ENCODE measurements at regions not wholly inside any gene's neighbourhood (a gene's known extent, or its start where the extent isn't known, plus 50 kb on each side); places are given as distances from the start of the nearest gene placed in this dataset.

DNA sequence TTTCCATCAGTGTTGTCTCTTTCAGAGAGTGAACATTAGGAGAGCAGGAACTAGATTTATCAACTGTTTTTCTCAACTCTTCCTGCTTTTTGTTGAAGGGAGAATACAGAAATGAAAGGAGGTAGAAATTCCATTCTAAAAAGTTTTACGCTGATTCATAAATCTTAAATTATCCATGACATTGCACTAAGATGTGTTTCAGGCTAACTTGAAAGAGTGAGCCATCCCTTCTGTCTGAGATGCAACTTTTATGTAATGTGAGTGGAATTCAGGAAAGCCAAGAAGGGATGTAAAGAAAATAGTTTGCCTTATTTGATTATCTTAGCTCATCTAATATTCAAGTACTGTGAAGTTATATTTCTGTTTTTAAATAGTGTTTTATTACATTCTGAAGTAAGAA, 349.5 kb upstream of the RGS6 start:
- BruUV-seq (replicated peaks): no TSS peak
- Histone ChIP-seq H3K79me2 (ENCODE audit: insufficient read depth, low read depth, low read length) (no peaks in the 10 kb centered on the region), H3K4me3 (ENCODE audit: low read depth, low read length, poor library complexity, severe bottlenecking) (no peak overlapping the region), H3K9me2 (ENCODE audit: insufficient read depth, low read length) (no peaks in the 10 kb centered on the region), H3K36me3 (ENCODE audit: insufficient read depth, low read length) (no peaks in the 10 kb centered on the region), H3K4me1 (ENCODE audit: insufficient read depth, low read length, poor library complexity, severe bottlenecking) (no peaks in the 10 kb centered on the region), H3K9me3 (ENCODE audit: low read length) (no peaks in the 10 kb centered on the region), H3K27ac (ENCODE audit: low read depth, low read length, poor library complexity, severe bottlenecking) (no peak overlapping the region), H3K4me2 (ENCODE audit: low read length) (no peak overlapping the region), H4K20me1 (ENCODE audit: insufficient read depth, low read length) (no peaks in the 10 kb centered on the region), H2AFZ (ENCODE audit: low read length) (no peak overlapping the region)
- ChIA-PET POLR2A (interaction anchor here (1.3 to 1.7 kb wide), 3 partner anchors 9 to 32 kb away, joined by 7 to 9 read pairs (median 7); no protein-coding TSS in a partner anchor), CTCF (ENCODE audit: unreplicated experiment) (no interaction called here)
- intact Hi-C loops (cut with micrococcal nuclease; ENCODE audit: unreplicated experiment): no loop called here
- no peak for TF ChIP-seq EZH2phosphoT487 (IDR thresholded peaks at IDR 0.05; ENCODE audit: borderline replicate concordance, low read depth, low read length)
- TF ChIP-seq, protein P1, sequence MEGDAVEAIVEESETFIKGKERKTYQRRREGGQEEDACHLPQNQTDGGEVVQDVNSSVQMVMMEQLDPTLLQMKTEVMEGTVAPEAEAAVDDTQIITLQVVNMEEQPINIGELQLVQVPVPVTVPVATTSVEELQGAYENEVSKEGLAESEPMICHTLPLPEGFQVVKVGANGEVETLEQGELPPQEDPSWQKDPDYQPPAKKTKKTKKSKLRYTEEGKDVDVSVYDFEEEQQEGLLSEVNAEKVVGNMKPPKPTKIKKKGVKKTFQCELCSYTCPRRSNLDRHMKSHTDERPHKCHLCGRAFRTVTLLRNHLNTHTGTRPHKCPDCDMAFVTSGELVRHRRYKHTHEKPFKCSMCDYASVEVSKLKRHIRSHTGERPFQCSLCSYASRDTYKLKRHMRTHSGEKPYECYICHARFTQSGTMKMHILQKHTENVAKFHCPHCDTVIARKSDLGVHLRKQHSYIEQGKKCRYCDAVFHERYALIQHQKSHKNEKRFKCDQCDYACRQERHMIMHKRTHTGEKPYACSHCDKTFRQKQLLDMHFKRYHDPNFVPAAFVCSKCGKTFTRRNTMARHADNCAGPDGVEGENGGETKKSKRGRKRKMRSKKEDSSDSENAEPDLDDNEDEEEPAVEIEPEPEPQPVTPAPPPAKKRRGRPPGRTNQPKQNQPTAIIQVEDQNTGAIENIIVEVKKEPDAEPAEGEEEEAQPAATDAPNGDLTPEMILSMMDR (conservative IDR thresholded peaks at IDR 0.05; ENCODE audit: low read length): no peak
- no peak for DNase-seq (ENCODE audit: low spot score)

DNA sequence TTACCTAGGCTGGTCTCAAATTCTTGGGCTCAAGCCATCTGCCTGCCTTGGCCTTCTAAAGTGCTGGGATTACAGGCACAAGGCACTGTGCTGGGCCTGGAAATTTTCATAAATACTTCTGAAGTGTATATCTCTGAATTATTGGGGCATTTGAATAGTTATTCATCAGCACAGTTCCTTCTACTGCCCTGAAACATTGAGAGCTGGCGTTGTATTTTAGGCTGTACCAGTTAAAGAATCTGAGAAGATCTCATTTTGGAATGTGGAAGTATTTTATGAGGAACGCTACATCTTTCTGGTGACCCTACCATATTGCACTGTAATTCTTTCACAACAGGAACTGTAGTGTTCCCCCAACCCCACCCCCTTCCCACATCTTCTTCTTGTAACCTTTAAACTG, 349.0 kb upstream of the RGS6 start:
- ChIA-PET POLR2A (interaction anchor here (1.3 to 1.7 kb wide), 2 partner anchors 28 to 31 kb away, joined by 7 read pairs; no protein-coding TSS in a partner anchor), CTCF (ENCODE audit: unreplicated experiment) (no interaction called here)
- intact Hi-C loops (cut with micrococcal nuclease; ENCODE audit: unreplicated experiment): no loop called here
- Histone ChIP-seq H3K79me2 (ENCODE audit: insufficient read depth, low read depth, low read length) (no peaks in the 10 kb centered on the region), H3K36me3 (ENCODE audit: insufficient read depth, low read length) (peaks cover 4% of the 10 kb centered on the region; the same call in 1 of the 2 replicates), H3K27ac (ENCODE audit: low read depth, low read length, poor library complexity, severe bottlenecking) (no peak overlapping the region), H3K9me2 (ENCODE audit: insufficient read depth, low read length) (no peaks in the 10 kb centered on the region), H3K4me1 (ENCODE audit: insufficient read depth, low read length, poor library complexity, severe bottlenecking) (no peaks in the 10 kb centered on the region), H4K20me1 (ENCODE audit: insufficient read depth, low read length) (no peaks in the 10 kb centered on the region), H3K4me3 (ENCODE audit: low read depth, low read length, poor library complexity, severe bottlenecking) (no peak overlapping the region), H3K4me2 (ENCODE audit: low read length) (no peak overlapping the region), H2AFZ (ENCODE audit: low read length) (no peak overlapping the region), H3K9me3 (ENCODE audit: low read length) (no peaks in the 10 kb centered on the region)
- TF ChIP-seq EZH2phosphoT487 (IDR thresholded peaks at IDR 0.05; ENCODE audit: borderline replicate concordance, low read depth, low read length): no peak
- TF ChIP-seq, protein P1 (conservative IDR thresholded peaks at IDR 0.05; ENCODE audit: low read length): no peak
- DNase-seq (ENCODE audit: low spot score): no peak
- BruUV-seq (replicated peaks): no TSS peak

DNA sequence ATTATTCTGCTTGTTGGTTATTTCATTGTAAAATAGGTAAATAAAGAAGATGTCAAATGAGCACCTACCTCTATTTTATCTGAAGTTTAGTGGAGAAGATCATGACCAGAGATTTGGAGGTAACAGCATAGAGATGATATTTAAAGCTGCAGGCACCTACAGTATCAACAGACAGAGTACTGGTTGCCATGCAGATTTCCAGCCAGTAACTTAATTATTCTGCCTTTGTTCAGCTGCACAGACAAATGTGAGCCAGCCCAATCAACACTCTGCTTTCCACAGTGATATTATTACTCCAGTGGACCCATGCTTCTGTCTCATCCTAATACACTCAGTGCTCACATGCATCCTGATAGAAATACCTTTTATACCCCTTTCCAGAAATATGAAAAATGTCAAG, 348.5 kb upstream of the RGS6 start:
- no peak overlapping the region for H3K4me2 ChIP-seq (ENCODE audit: low read length)
- H3K36me3 ChIP-seq (ENCODE audit: insufficient read depth, low read length): peaks cover 8% of the 10 kb centered on the region; the same call in 1 of the 2 replicates
- H3K79me2 ChIP-seq (ENCODE audit: insufficient read depth, low read depth, low read length): no peaks in the 10 kb centered on the region
- CTCF ChIA-PET (ENCODE audit: unreplicated experiment): no interaction called here
- no peak overlapping the region for H2AFZ ChIP-seq (ENCODE audit: low read length)
- no peak for DNase-seq (ENCODE audit: low spot score)
- H3K4me3 ChIP-seq (ENCODE audit: low read depth, low read length, poor library complexity, severe bottlenecking): no peak overlapping the region
- no peaks in the 10 kb centered on the region for H4K20me1 ChIP-seq (ENCODE audit: insufficient read depth, low read length)
- H3K27ac ChIP-seq (ENCODE audit: low read depth, low read length, poor library complexity, severe bottlenecking): no peak overlapping the region
- POLR2A ChIA-PET: interaction anchor here (1.7 kb wide), 1 partner anchor 29 kb away, joined by 7 read pairs; no protein-coding TSS in a partner anchor
- H3K9me3 ChIP-seq (ENCODE audit: low read length): no peaks in the 10 kb centered on the region
- no peaks in the 10 kb centered on the region for H3K9me2 ChIP-seq (ENCODE audit: insufficient read depth, low read length)
- TF ChIP-seq, protein P1 (conservative IDR thresholded peaks at IDR 0.05; ENCODE audit: low read length): no peak
- TF ChIP-seq EZH2phosphoT487 (IDR thresholded peaks at IDR 0.05; ENCODE audit: borderline replicate concordance, low read depth, low read length): no peak
- intact Hi-C loops (cut with micrococcal nuclease; ENCODE audit: unreplicated experiment): no loop called here
- no TSS peak for BruUV-seq (replicated peaks)
- H3K4me1 ChIP-seq (ENCODE audit: insufficient read depth, low read length, poor library complexity, severe bottlenecking): no peaks in the 10 kb centered on the region
